ENCODE measurements at regions not wholly inside any gene's neighbourhood (a gene's known extent, or its start where the extent isn't known, plus 50 kb on each side); places are given as distances from the start of the nearest gene placed in this dataset.

DNA sequence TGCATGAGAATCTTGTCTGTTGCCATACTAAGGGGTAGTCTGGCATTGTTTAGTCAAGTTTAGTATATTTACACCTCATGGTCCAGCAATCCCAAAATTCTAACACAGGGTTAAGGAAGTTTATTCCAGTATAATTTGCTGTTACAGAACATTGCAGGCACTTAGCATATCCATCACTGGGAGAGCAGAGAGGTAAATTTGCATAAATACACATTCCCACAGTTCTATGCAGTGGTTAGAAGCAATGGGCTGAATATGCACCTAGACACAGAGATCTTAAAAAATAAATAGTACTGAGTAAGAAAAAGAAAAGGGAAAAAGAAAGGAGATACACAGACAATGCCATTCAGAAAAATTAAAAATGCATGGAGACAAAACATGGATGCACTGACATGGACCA is 692.3 kb upstream of the MEF2C start:
- no peak for TF ChIP-seq POLR2AphosphoS5 (IDR thresholded peaks at IDR 0.05; ENCODE audit: low read depth, low read length)
- TF ChIP-seq, protein P1, sequence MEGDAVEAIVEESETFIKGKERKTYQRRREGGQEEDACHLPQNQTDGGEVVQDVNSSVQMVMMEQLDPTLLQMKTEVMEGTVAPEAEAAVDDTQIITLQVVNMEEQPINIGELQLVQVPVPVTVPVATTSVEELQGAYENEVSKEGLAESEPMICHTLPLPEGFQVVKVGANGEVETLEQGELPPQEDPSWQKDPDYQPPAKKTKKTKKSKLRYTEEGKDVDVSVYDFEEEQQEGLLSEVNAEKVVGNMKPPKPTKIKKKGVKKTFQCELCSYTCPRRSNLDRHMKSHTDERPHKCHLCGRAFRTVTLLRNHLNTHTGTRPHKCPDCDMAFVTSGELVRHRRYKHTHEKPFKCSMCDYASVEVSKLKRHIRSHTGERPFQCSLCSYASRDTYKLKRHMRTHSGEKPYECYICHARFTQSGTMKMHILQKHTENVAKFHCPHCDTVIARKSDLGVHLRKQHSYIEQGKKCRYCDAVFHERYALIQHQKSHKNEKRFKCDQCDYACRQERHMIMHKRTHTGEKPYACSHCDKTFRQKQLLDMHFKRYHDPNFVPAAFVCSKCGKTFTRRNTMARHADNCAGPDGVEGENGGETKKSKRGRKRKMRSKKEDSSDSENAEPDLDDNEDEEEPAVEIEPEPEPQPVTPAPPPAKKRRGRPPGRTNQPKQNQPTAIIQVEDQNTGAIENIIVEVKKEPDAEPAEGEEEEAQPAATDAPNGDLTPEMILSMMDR (IDR thresholded peaks at IDR 0.05), result no peak
- TF ChIP-seq, protein P2, sequence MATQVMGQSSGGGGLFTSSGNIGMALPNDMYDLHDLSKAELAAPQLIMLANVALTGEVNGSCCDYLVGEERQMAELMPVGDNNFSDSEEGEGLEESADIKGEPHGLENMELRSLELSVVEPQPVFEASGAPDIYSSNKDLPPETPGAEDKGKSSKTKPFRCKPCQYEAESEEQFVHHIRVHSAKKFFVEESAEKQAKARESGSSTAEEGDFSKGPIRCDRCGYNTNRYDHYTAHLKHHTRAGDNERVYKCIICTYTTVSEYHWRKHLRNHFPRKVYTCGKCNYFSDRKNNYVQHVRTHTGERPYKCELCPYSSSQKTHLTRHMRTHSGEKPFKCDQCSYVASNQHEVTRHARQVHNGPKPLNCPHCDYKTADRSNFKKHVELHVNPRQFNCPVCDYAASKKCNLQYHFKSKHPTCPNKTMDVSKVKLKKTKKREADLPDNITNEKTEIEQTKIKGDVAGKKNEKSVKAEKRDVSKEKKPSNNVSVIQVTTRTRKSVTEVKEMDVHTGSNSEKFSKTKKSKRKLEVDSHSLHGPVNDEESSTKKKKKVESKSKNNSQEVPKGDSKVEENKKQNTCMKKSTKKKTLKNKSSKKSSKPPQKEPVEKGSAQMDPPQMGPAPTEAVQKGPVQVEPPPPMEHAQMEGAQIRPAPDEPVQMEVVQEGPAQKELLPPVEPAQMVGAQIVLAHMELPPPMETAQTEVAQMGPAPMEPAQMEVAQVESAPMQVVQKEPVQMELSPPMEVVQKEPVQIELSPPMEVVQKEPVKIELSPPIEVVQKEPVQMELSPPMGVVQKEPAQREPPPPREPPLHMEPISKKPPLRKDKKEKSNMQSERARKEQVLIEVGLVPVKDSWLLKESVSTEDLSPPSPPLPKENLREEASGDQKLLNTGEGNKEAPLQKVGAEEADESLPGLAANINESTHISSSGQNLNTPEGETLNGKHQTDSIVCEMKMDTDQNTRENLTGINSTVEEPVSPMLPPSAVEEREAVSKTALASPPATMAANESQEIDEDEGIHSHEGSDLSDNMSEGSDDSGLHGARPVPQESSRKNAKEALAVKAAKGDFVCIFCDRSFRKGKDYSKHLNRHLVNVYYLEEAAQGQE (IDR thresholded peaks at IDR 0.05; ENCODE audit: insufficient read depth in 1 of 2, low read depth in 2 of 2, low read length in 1 of 2), result no peak
- TF ChIP-seq SIN3A (IDR thresholded peaks at IDR 0.05; ENCODE audit: borderline replicate concordance, insufficient read depth, low read depth, low read length), result no peak
